DND-41 (cell line): ENCODE measurements at regions not wholly inside any gene's neighbourhood (a gene's known extent, or its start where the extent isn't known, plus 50 kb on each side); places are given as distances from the start of the nearest gene placed in this dataset.

ENCODE experiments used
- ATAC-seq: fragments of 200-7000 bp; cut with Tn5 transposase; 3 replicates; pipeline ENCODE4 v1.9.1; 2021; ENCODE audit warnings: low read depth; ENCODE audit not compliant: insufficient read depth
- DNase-seq: peaks from one replicate; pipeline ENCODE4 v3.0.0-alpha.2; 2020
- H2AFZ ChIP-seq: 2 replicates; pipeline ENCODE4 v1.6.0; 2012; ENCODE audit warnings: low read depth, low read length
- H3K27ac ChIP-seq: 2 replicates; pipeline ENCODE4 v1.5.1; 2012; ENCODE audit warnings: low read length, inconsistent platforms
- H3K27me3 ChIP-seq: fragments of 200-600 bp; sonication (generic); 2 replicates; pipeline ENCODE4 v1.6.0; 2012; ENCODE audit warnings: low read length, mild to moderate bottlenecking, inconsistent platforms; ENCODE audit not compliant: insufficient read depth, poor library complexity
- H3K36me3 ChIP-seq: 2 replicates; pipeline ENCODE4 v1.5.1; 2012; ENCODE audit warnings: low read length, inconsistent platforms; ENCODE audit not compliant: insufficient read depth
- H3K4me1 ChIP-seq: 2 replicates; pipeline ENCODE4 v1.5.1; 2012; ENCODE audit warnings: mild to moderate bottlenecking, low read length; ENCODE audit not compliant: insufficient read depth
- H3K4me2 ChIP-seq: 2 replicates; pipeline ENCODE4 v1.6.0; 2012; ENCODE audit warnings: mild to moderate bottlenecking, moderate library complexity, low read length, inconsistent platforms; ENCODE audit not compliant: insufficient read depth
- H3K4me3 ChIP-seq, 2 experiments: fragments of 200-600 bp in 1 of 2; shearing (Covaris generic) in 1 of 2; 2 replicates each; pipeline ENCODE4 v1.5.1; 2012 to 2016; ENCODE audit warnings: inconsistent platforms in 2 of 2, low read length in 2 of 2, mild to moderate bottlenecking in 2 of 2, low read depth in 1 of 2, moderate library complexity in 1 of 2
- H3K79me2 ChIP-seq: 2 replicates; pipeline ENCODE4 v1.6.0; 2012; ENCODE audit warnings: low read length, inconsistent platforms; ENCODE audit not compliant: insufficient read depth
- H3K9ac ChIP-seq: 2 replicates; pipeline ENCODE4 v1.6.0; 2012; ENCODE audit warnings: low read depth, mild to moderate bottlenecking, inconsistent platforms, low read length, moderate library complexity
- H3K9me3 ChIP-seq: 2 replicates; pipeline ENCODE4 v1.5.1; 2012; ENCODE audit warnings: low read length, moderate library complexity, mild to moderate bottlenecking, inconsistent platforms; ENCODE audit not compliant: insufficient read depth, severe bottlenecking
- H4K20me1 ChIP-seq: 2 replicates; pipeline ENCODE4 v1.6.0; 2012; ENCODE audit warnings: low read length; ENCODE audit not compliant: insufficient read depth
- EZH2 ChIP-seq: IDR thresholded peaks from 3 replicates; pipeline ENCODE4 v1.6.1; 2012; ENCODE audit warnings: borderline replicate concordance, low read depth, mild to moderate bottlenecking, moderate library complexity, low read length, inconsistent platforms; ENCODE audit not compliant: severe bottlenecking
- TF ChIP-seq, protein P1 (sequence below): IDR thresholded peaks from 2 replicates; pipeline ENCODE4 v1.5.1; 2012; ENCODE audit warnings: borderline replicate concordance, low read length, moderate library complexity, mild to moderate bottlenecking; ENCODE audit not compliant: poor library complexity, severe bottlenecking; ENCODE audit errors: extremely low read depth

DNA sequence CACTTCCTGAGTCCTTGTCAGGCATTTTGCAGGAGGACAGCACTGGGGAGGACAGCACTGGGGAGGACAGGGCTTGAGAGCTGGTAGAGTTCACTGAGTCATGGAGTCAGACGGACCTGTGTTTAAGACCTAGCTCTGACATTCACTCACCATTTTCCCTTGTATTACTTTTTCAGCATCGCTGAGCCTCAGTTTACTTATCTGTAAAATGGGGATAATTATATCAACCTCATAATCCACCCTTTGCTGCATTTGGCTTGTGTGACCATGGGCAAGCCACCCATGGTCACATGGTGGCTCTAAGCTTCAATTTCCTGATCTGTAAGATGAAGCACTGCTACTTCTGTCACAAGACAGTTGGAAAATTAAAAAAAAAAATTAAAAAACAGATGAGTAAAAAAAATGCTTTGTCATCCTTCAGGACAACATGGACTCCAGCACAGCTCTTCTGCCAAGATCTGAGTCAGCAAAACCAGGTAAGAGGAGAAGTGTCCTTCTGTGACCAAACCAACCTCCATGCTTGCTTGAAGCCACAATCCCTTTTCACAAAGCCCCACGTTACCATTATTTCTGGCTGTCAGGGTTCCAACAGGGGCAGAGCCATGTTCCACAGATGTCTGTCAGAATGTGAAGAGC lies 275.5 kb downstream of the RAB28 start:
- DNase-seq = no peak

DNA sequence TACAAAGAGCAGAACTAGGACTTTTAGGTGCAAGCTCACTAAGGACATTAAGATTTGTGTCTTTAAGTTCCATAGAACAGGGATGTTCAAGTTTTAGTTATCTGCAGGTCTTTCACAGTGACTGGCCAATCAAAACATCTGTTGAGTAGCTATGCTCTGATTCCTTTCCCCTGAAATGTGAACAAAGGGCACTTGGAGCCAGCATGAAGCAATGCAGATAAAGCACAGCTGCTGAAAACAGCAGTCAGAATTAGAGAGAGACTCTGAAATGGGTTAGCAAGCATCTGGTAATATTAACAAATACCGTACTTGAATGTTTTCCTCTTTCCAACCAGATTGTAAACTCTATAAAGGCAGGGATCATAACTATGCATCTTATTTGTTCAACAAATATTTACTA lies 276.9 kb downstream of the RAB28 start:
- H3K9ac ChIP-seq = no peak overlapping the region
- no peak for TF ChIP-seq EZH2
- H3K27ac ChIP-seq = no peak overlapping the region
- H3K36me3 ChIP-seq = no peaks in the 10 kb centered on the region
- H2AFZ ChIP-seq = no peak overlapping the region
- no peak for DNase-seq
- no peak overlapping the region for H3K4me2 ChIP-seq
- H3K9me3 ChIP-seq = no peaks in the 10 kb centered on the region
- no peaks in the 10 kb centered on the region for H3K27me3 ChIP-seq
- H3K4me1 ChIP-seq = no peaks in the 10 kb centered on the region
- no peaks in the 10 kb centered on the region for H4K20me1 ChIP-seq
- no peak for ATAC-seq
- no peaks in the 10 kb centered on the region for H3K79me2 ChIP-seq
- H3K4me3 ChIP-seq = no peak overlapping the region

More for the DNA sequence above, 275.5 kb downstream of the RAB28 start:
- Histone ChIP-seq H2AFZ (no peak overlapping the region), H3K4me1 (no peaks in the 10 kb centered on the region), H3K27me3 (no peaks in the 10 kb centered on the region), H3K4me2 (no peak overlapping the region), H4K20me1 (no peaks in the 10 kb centered on the region), H3K79me2 (no peaks in the 10 kb centered on the region), H3K36me3 (no peaks in the 10 kb centered on the region), H3K9ac (no peak overlapping the region), H3K9me3 (no peaks in the 10 kb centered on the region), H3K27ac (no peak overlapping the region), H3K4me3 (no peak overlapping the region)
- TF ChIP-seq, protein P1, sequence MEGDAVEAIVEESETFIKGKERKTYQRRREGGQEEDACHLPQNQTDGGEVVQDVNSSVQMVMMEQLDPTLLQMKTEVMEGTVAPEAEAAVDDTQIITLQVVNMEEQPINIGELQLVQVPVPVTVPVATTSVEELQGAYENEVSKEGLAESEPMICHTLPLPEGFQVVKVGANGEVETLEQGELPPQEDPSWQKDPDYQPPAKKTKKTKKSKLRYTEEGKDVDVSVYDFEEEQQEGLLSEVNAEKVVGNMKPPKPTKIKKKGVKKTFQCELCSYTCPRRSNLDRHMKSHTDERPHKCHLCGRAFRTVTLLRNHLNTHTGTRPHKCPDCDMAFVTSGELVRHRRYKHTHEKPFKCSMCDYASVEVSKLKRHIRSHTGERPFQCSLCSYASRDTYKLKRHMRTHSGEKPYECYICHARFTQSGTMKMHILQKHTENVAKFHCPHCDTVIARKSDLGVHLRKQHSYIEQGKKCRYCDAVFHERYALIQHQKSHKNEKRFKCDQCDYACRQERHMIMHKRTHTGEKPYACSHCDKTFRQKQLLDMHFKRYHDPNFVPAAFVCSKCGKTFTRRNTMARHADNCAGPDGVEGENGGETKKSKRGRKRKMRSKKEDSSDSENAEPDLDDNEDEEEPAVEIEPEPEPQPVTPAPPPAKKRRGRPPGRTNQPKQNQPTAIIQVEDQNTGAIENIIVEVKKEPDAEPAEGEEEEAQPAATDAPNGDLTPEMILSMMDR = no peak
- no peak for TF ChIP-seq EZH2
- no peak for ATAC-seq

DNA sequence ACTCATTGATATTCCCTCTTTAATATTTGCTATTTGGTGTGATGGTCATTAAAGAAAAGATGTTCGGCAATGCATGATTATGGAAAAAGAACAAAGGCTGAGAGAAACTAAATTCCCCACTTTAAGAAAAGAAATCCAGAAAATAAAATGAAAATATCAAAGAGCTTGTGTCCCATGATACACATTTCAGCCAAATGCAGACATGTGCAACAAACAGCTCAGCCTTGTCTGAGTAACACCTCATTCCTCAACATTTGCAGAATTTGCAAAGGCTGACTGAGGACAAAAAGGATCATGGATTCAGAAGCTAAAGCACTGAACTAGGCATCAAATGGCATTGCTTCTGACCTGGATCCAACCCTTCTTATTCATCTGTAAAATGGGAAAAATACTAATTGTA lies 281.0 kb downstream of the RAB28 start:
- Histone ChIP-seq H3K36me3 (no peaks in the 10 kb centered on the region), H3K4me2 (no peak overlapping the region), H3K27ac (no peak overlapping the region), H3K9me3 (no peaks in the 10 kb centered on the region), H3K4me1 (no peaks in the 10 kb centered on the region), H3K4me3 (no peak overlapping the region), H3K79me2 (no peaks in the 10 kb centered on the region), H3K27me3 (no peaks in the 10 kb centered on the region), H2AFZ (no peak overlapping the region), H4K20me1 (no peaks in the 10 kb centered on the region), H3K9ac (no peak overlapping the region)
- no peak for ATAC-seq
- DNase-seq = no peak
- TF ChIP-seq, protein P1 = no peak
- no peak for TF ChIP-seq EZH2

DNA sequence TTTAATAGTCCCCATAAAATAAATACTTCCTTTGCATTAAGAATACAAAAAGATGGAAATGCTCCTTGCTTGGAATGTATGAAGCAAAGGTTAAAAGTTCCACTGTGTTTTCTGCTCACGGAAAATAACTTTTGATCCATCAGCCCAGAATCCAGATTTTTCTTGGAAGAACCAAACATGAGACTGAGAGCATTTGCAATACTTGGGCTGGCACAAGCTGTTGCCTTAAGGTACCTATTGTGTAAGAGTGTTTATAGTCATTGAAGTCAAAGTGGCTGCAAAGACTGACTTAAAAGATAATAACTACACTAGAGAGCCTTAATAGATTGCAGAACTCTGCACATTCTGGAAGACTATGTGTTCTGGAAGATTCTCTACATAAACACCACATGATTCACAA lies 281.4 kb downstream of the RAB28 start:
- Histone ChIP-seq H3K36me3 (no peaks in the 10 kb centered on the region), H3K4me3 (no peak overlapping the region), H3K9ac (no peak overlapping the region), H2AFZ (no peak overlapping the region), H3K9me3 (no peaks in the 10 kb centered on the region), H4K20me1 (no peaks in the 10 kb centered on the region), H3K27me3 (no peaks in the 10 kb centered on the region), H3K4me1 (no peaks in the 10 kb centered on the region), H3K4me2 (no peak overlapping the region), H3K79me2 (no peaks in the 10 kb centered on the region), H3K27ac (no peak overlapping the region)
- DNase-seq = no peak
- ATAC-seq = no peak
- TF ChIP-seq, protein P1 = no peak
- TF ChIP-seq EZH2 = no peak
